ENCODE measurements at regions not wholly inside any gene's neighbourhood (a gene's known extent, or its start where the extent isn't known, plus 50 kb on each side); places are given as distances from the start of the nearest gene placed in this dataset.

GRCh38 chr9:119458068-119458467 is 88.8 kb upstream of the BRINP1 start:
- no peak overlapping the region for H3K4me3 ChIP-seq (ENCODE audit: low read depth, low read length)
- no peak for TF ChIP-seq CTCF (IDR thresholded peaks at IDR 0.05; ENCODE audit: insufficient read depth, low read length, missing control alignments)
- CTCF ChIA-PET, result no interaction called here
- POLR2A ChIA-PET, result no interaction called here
- no peak for DNase-seq (ENCODE audit: low read depth, low spot score)

- no peak overlapping the region for H3K4me3 ChIP-seq (ENCODE audit: low read depth, low read length)
- POLR2A ChIA-PET, result no interaction called here
- no peak for TF ChIP-seq CTCF (IDR thresholded peaks at IDR 0.05; ENCODE audit: insufficient read depth, low read length, missing control alignments)
- DNase-seq (ENCODE audit: low read depth, low spot score), result no peak
- CTCF ChIA-PET, result no interaction called here
Observed at GRCh38 chr9:119453980-119454379, 84.7 kb upstream of the BRINP1 start.

- ChIA-PET POLR2A (no interaction called here), CTCF (no interaction called here)
- no peak for DNase-seq (ENCODE audit: low read depth, low spot score)
- TF ChIP-seq CTCF (IDR thresholded peaks at IDR 0.05; ENCODE audit: insufficient read depth, low read length, missing control alignments), result no peak
- no peak overlapping the region for H3K4me3 ChIP-seq (ENCODE audit: low read depth, low read length)
Observed at GRCh38 chr9:119453490-119453911, 84.3 kb upstream of the BRINP1 start.

- no peak for DNase-seq (ENCODE audit: low read depth, low spot score)
Observed at GRCh38 chr9:119451426-119451825, 82.2 kb upstream of the BRINP1 start.

GRCh38 chr9:119443179-119443578 is 73.9 kb upstream of the BRINP1 start:
- no peak for DNase-seq (ENCODE audit: low read depth, low spot score)
- TF ChIP-seq CTCF (IDR thresholded peaks at IDR 0.05; ENCODE audit: insufficient read depth, low read length, missing control alignments), result no peak
- ChIA-PET POLR2A (no interaction called here), CTCF (no interaction called here)
- H3K4me3 ChIP-seq (ENCODE audit: low read depth, low read length), result no peak overlapping the region

More at GRCh38 chr9:119451426-119451825, 82.2 kb upstream of the BRINP1 start:
- CTCF ChIA-PET, result no interaction called here
- POLR2A ChIA-PET, result no interaction called here
- H3K4me3 ChIP-seq (ENCODE audit: low read depth, low read length), result no peak overlapping the region
- no peak for TF ChIP-seq CTCF (IDR thresholded peaks at IDR 0.05; ENCODE audit: insufficient read depth, low read length, missing control alignments)

- TF ChIP-seq CTCF (IDR thresholded peaks at IDR 0.05; ENCODE audit: insufficient read depth, low read length, missing control alignments), result no peak
- ChIA-PET POLR2A (no interaction called here), CTCF (no interaction called here)
- no peak overlapping the region for H3K4me3 ChIP-seq (ENCODE audit: low read depth, low read length)
- no peak for DNase-seq (ENCODE audit: low read depth, low spot score)
Observed at GRCh38 chr9:119441832-119442231, 72.6 kb upstream of the BRINP1 start.
